Right lobe of liver (tissue), 6 donors: ENCODE measurements at regions not wholly inside any gene's neighbourhood (a gene's known extent, or its start where the extent isn't known, plus 50 kb on each side); places are given as distances from the start of the nearest gene placed in this dataset.
A peak's percentile ranks its signal among the peaks of the same experiment; 100 is the strongest.

Source experiments
- ATAC-seq, 4 donors: fragments of 200-7000 bp; cut with Tn5 transposase; one replicate each; pipeline ENCODE4 v1.9.1; 2020; ENCODE audit warnings: mild to moderate bottlenecking in 4 of 4, moderate library complexity in 4 of 4
- DNase-seq, 3 donors: peaks; one replicate each; pipeline ENCODE4 v3.0.0-alpha.2; 2020
- H3K27ac ChIP-seq, 3 donors: fragments of 200-600 bp; one replicate each; pipeline ENCODE4 v1.8.0; 2022
- H3K27me3 ChIP-seq, 2 donors: fragments of 200-600 bp; one replicate each; pipeline ENCODE4 v1.8.0; 2022
- H3K36me3 ChIP-seq, 4 donors: fragments of 200-600 bp; sonication (generic) in 1 of 4; one replicate each; pipeline versions ENCODE4 v1.5.1 to v1.8.0; 2017 to 2022; ENCODE audit warnings: control low read depth in 1 of 4
- H3K4me1 ChIP-seq, 4 donors: fragments of 200-600 bp; sonication (generic) in 1 of 4; one replicate each; pipeline versions ENCODE4 v1.5.1 to v1.8.0; 2017 to 2022; ENCODE audit warnings: control low read depth in 1 of 4
- H3K4me3 ChIP-seq, 3 donors: fragments of 200-600 bp; one replicate each; pipeline ENCODE4 v1.8.0; 2022
- H3K9me3 ChIP-seq, 4 donors: fragments of 200-600 bp; sonication (generic) in 1 of 4; one replicate each; pipeline versions ENCODE4 v1.5.1 to v1.8.0; 2017 to 2022; ENCODE audit warnings: control low read depth in 1 of 4
- POLR2A ChIP-seq: fragments of 450-650 bp; IDR thresholded peaks from one replicate; pipeline ENCODE4 v1.6.1; 2017; ENCODE audit warnings: antibody characterized with exemption, mild to moderate bottlenecking
- WGBS: methylation state at CpG from one replicate; pipeline ENCODE4 v1.1.6; 2018; ENCODE audit warnings: low coverage, low lambda C conversion rate; ENCODE audit not compliant: insufficient coverage; ENCODE audit errors: missing lambda C conversion rate; 5-methylcytosine and 5-hydroxymethylcytosine counted together
- intact Hi-C, 2 donors: fragments of 100-400 bp; cut with DNase I; formaldehyde crosslinking; loops; one replicate each; pipeline versions ENCODE4 v1.11.2 to v1.14.1; 2022
- TF ChIP-seq, protein P1 (sequence below), 4 donors: fragments of 200-600 bp in 3 of 4; fragments of 450-650 bp in 1 of 4; IDR thresholded peaks; one replicate each; pipeline versions ENCODE4 v1.5.1 to v1.8.0; 2016 to 2022; ENCODE audit warnings: antibody characterized with exemption in 4 of 4, mild to moderate bottlenecking in 2 of 4
- donor health status: DM: no; HTN: yes; CAD: no.
- donor health status: DM: no; HTN: no; CAD: no.
- donor health status: DM: no; HTN: no; CAD: no.
- donor health status: DM: no; HTN: yes; CAD: no.
- donor health status: DM: no; HTN: yes; CAD: no.

DNA sequence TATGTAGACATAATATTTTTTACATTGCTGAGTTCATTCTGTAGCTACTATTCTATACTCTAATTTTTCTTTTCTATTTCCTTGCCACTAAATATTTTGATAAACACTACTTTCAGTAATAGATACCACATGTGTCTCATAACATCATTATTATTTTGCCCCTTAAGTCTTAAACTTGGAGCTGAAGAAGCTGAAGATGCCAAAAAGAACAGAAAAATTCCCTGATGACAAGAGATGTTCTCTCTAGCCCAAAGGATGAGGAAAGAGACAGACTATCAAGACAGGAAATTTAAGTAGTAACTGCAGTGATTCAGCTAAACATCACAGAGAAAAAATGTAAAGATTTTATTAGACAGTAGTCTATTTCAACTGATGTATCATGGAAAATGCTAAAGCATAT, 322.0 kb upstream of the KLHL1 start:
- ATAC-seq, result no peak
- no peak for DNase-seq
- H3K27me3 ChIP-seq, result no peaks in the 10 kb centered on the region
- intact Hi-C loops, result no loop called here
- no peak overlapping the region for H3K27ac ChIP-seq
- no peaks in the 10 kb centered on the region for H3K4me1 ChIP-seq
- H3K36me3 ChIP-seq, result no peaks in the 10 kb centered on the region
- no peaks in the 10 kb centered on the region for H3K9me3 ChIP-seq
- TF ChIP-seq POLR2A, result no peak
- TF ChIP-seq, protein P1, sequence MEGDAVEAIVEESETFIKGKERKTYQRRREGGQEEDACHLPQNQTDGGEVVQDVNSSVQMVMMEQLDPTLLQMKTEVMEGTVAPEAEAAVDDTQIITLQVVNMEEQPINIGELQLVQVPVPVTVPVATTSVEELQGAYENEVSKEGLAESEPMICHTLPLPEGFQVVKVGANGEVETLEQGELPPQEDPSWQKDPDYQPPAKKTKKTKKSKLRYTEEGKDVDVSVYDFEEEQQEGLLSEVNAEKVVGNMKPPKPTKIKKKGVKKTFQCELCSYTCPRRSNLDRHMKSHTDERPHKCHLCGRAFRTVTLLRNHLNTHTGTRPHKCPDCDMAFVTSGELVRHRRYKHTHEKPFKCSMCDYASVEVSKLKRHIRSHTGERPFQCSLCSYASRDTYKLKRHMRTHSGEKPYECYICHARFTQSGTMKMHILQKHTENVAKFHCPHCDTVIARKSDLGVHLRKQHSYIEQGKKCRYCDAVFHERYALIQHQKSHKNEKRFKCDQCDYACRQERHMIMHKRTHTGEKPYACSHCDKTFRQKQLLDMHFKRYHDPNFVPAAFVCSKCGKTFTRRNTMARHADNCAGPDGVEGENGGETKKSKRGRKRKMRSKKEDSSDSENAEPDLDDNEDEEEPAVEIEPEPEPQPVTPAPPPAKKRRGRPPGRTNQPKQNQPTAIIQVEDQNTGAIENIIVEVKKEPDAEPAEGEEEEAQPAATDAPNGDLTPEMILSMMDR (IDR thresholded peaks at IDR 0.05), result no peak
- H3K4me3 ChIP-seq, result no peak overlapping the region

DNA sequence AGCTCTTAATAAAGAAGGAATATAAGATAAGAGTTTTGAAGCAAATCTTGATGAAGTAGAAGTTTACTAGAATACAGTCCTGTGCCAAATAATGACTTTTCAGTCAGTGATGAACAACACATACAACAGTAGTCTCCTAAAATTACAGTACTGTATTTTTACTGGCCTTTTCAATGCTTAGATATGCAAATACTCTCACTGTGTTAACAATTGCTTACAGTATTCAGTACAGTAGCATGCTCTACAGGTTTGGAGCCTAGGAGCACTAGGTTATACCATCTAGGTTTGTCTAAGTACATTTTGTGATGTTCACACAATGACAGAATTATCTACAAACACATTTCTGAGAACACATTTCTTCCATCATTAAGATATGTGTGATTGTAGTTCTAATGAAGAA, 316.7 kb upstream of the KLHL1 start:
- no peak for ATAC-seq
- H3K9me3 ChIP-seq, result no peaks in the 10 kb centered on the region
- no peaks in the 10 kb centered on the region for H3K36me3 ChIP-seq
- TF ChIP-seq, protein P1 (IDR thresholded peaks at IDR 0.05), result no peak
- no peak for TF ChIP-seq POLR2A
- intact Hi-C loops, result no loop called here
- no peaks in the 10 kb centered on the region for H3K27me3 ChIP-seq
- no peak for DNase-seq
- H3K4me3 ChIP-seq, result no peak overlapping the region
- no peaks in the 10 kb centered on the region for H3K4me1 ChIP-seq
- H3K27ac ChIP-seq, result no peak overlapping the region

DNA sequence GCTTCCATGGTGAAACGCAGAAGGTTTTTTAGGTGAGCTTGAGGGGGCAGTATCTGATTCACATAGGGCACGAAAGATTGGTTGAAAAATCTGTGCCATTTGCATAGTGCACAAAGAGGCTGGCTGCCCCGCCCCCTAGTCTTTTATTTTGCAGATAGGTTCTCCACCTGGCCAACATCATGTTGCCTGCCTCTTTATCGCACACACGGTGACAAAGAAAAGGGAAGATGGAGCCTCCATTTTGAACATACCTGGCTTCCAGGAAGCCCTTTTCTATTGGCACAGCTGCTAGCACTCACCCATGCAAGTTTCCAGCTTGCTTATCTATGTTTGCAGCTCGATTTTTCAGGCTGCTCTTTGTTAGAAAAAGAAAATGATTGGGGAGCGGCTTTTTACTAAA, 316.2 kb upstream of the KLHL1 start:
- DNase-seq, result no peak
- no peak for ATAC-seq
- 49% methylated on average over 5 of the region's 7 CpGs for WGBS

DNA sequence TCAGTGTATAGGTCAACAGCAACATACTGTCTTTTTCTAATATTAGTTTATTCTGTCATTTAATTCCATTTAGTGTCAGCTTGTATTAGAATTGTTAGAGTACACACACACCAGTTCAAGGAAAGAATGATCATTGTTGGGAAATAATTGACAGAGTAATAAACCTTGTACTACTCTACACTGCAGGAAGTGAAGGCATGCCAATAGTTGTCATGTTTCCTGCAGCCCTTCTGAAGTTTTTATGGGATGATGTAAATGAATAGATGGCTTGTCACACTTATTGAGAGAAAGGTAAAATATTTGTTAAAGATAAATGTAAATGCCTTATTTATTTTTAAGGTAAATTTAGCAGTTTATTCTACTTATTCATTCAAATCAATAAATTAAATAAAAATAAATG, 306.9 kb upstream of the KLHL1 start:
- intact Hi-C loops, result no loop called here
- no peaks in the 10 kb centered on the region for H3K27me3 ChIP-seq
- ATAC-seq (peak in 1 of 4 donors; percentile 75), DNase-seq (no peak)
- H3K4me1 ChIP-seq, result no peaks in the 10 kb centered on the region
- no peaks in the 10 kb centered on the region for H3K9me3 ChIP-seq
- no peak overlapping the region for H3K4me3 ChIP-seq
- no peak overlapping the region for H3K27ac ChIP-seq
- TF ChIP-seq, protein P1 (IDR thresholded peaks at IDR 0.05), result no peak
- no peak for TF ChIP-seq POLR2A
- no peaks in the 10 kb centered on the region for H3K36me3 ChIP-seq

More for the DNA sequence above, 316.2 kb upstream of the KLHL1 start:
- intact Hi-C loops, result no loop called here
- no peak overlapping the region for H3K27ac ChIP-seq
- no peak overlapping the region for H3K4me3 ChIP-seq
- no peaks in the 10 kb centered on the region for H3K9me3 ChIP-seq
- H3K4me1 ChIP-seq, result no peaks in the 10 kb centered on the region
- no peaks in the 10 kb centered on the region for H3K27me3 ChIP-seq
- no peaks in the 10 kb centered on the region for H3K36me3 ChIP-seq
- TF ChIP-seq, protein P1 (IDR thresholded peaks at IDR 0.05), result no peak
- TF ChIP-seq POLR2A, result no peak

DNA sequence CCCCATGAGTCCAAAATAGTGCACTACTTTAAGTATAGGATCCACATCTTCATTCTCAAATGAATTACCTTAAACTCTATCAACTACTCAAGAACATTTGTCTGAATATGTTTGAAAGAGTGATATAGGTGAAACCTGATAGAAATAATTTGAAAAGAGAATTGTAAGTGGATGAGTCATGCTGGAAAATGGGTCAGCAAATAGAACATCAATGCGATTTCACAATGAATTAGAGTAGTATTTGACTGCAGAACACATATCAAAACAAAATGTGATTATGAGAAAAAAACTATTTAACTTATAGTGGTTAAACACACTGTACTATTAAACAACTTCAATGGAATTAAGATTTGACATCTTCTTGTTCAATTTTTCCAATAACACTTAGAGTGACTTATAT, 300.6 kb upstream of the KLHL1 start:
- TF ChIP-seq, protein P1 (IDR thresholded peaks at IDR 0.05), result no peak
- TF ChIP-seq POLR2A, result no peak
- peaks cover 0 to 3% (median 0%) of the 10 kb centered on the region in 4 donors for H3K4me1 ChIP-seq
- WGBS, result 21% methylated on average over 1 of the region's 1 CpG
- H3K36me3 ChIP-seq, result no peaks in the 10 kb centered on the region
- H3K9me3 ChIP-seq, result no peaks in the 10 kb centered on the region
- H3K27ac ChIP-seq, result no peak overlapping the region
- H3K4me3 ChIP-seq, result no peak overlapping the region
- DNase-seq, result no peak
- H3K27me3 ChIP-seq, result no peaks in the 10 kb centered on the region
- ATAC-seq, result peak in 2 of 4 donors; percentile 61 to 70
- intact Hi-C loops, result no loop called here
